ENCODE measurements at regions not wholly inside any gene's neighbourhood (a gene's known extent, or its start where the extent isn't known, plus 50 kb on each side); places are given as distances from the start of the nearest gene placed in this dataset.
A peak's percentile ranks its signal among the peaks of the same experiment; 100 is the strongest.

DNA sequence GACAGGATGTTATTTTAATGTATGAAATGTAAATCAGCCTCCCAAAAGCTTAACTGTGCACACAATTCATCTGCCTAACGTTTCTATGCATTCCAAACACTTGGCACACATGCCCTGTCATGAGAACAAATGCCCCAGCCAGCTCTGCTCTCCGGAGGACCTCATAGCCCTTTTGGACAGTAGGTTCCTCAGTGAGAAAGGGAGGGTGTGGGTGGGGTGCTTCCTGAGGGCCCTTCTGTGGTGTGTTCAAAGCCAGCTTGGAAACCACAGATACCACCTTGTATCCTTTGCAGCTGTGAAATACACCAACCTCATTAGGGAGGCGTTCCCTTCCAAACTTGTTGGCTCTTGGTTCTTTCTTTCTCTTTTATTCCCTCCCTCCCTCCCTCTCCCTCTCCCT lies 102.2 kb upstream of the ASB18 start:
- TF ChIP-seq, protein P1, sequence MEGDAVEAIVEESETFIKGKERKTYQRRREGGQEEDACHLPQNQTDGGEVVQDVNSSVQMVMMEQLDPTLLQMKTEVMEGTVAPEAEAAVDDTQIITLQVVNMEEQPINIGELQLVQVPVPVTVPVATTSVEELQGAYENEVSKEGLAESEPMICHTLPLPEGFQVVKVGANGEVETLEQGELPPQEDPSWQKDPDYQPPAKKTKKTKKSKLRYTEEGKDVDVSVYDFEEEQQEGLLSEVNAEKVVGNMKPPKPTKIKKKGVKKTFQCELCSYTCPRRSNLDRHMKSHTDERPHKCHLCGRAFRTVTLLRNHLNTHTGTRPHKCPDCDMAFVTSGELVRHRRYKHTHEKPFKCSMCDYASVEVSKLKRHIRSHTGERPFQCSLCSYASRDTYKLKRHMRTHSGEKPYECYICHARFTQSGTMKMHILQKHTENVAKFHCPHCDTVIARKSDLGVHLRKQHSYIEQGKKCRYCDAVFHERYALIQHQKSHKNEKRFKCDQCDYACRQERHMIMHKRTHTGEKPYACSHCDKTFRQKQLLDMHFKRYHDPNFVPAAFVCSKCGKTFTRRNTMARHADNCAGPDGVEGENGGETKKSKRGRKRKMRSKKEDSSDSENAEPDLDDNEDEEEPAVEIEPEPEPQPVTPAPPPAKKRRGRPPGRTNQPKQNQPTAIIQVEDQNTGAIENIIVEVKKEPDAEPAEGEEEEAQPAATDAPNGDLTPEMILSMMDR (IDR thresholded peaks at IDR 0.05), result no peak
- Histone ChIP-seq H3K27me3 (peaks cover 7 to 54% of the 10 kb centered on the region in 2 donors), H3K4me1 (no peaks in the 10 kb centered on the region), H3K4me3 (no peak overlapping the region), H3K27ac (no peak overlapping the region), H3K9me3 (no peaks in the 10 kb centered on the region), H3K36me3 (no peaks in the 10 kb centered on the region)
- DNase-seq (no peak), ATAC-seq (no peak)
- intact Hi-C loops (cut with DNase I), result no loop called here

DNA sequence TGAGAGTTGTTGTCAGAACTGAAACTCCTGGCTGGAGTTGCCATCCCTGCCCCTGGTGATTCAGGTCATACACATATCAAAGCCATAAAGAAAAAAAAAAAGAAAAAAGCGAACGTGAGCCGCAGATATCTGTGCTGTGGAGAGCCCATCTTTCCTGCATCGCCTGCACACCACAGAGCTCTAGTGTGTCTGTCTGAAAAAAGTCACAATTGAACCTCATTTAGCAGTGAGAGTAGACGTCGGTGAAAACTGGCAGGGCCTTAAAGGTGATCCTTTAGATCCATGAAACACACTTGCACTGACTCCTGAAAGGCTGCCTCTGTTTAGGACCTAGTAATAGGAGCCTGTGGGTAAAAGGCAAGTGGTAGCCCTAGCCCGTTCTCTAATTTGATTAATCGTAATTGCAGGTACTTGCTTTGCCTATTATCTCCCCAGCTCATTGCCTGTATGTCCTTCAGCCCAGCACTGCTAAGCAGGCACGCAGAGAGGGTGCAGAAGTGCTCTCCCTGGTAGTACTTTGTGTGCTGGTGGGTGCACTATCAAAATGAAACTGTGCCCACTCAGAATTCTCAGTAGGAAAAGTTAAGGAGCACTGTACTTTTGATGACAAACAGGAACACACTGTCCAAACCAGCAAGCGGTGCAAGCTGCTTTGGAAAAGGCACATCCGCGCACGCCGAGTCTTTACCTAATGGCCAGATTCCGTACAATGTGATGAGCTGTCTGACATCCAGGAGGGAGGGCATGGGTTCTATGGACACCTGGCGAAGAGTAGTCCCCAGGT lies 103.5 kb upstream of the ASB18 start:
- H3K27ac ChIP-seq, result no peak overlapping the region
- no peak overlapping the region for H3K4me3 ChIP-seq
- H3K9me3 ChIP-seq, result no peaks in the 10 kb centered on the region
- TF ChIP-seq, protein P1 (IDR thresholded peaks at IDR 0.05), result no peak
- H3K36me3 ChIP-seq, result no peaks in the 10 kb centered on the region
- peaks cover 7 to 54% of the 10 kb centered on the region in 2 donors for H3K27me3 ChIP-seq
- DNase-seq (peak in 1 of 4 donors; percentile 30), ATAC-seq (no peak)
- no peaks in the 10 kb centered on the region for H3K4me1 ChIP-seq
- intact Hi-C loops (cut with DNase I), result no loop called here

DNA sequence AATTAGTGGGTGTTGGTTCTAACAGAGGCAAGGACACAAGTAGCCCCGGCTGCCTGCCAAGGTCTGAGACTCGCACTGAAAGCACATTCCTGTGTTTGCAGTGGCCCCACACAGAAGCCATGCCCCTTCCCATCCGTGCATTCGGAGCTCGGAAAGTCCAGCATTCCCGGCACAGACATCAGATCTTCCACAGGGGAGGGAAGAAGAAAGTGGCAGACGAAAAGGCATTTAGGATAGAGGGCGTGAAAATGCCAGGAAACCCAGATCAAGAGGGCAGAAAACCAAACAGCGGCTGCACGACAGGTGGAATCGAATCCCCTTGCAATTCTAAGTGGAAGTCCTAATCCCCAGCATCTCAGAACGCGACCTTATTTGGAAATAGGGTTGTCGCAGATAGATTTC lies 105.5 kb upstream of the ASB18 start:
- Histone ChIP-seq H3K36me3 (no peaks in the 10 kb centered on the region), H3K4me3 (no peak overlapping the region), H3K9me3 (no peaks in the 10 kb centered on the region), H3K27ac (no peak overlapping the region), H3K27me3 (peaks cover 7 to 61% of the 10 kb centered on the region in 2 donors), H3K4me1 (no peaks in the 10 kb centered on the region)
- intact Hi-C loops (cut with DNase I), result no loop called here
- DNase-seq (peak; percentile 26 to 81 (median 56)), ATAC-seq (peak; percentile 89)
- TF ChIP-seq, protein P1 (IDR thresholded peaks at IDR 0.05), result no peak

DNA sequence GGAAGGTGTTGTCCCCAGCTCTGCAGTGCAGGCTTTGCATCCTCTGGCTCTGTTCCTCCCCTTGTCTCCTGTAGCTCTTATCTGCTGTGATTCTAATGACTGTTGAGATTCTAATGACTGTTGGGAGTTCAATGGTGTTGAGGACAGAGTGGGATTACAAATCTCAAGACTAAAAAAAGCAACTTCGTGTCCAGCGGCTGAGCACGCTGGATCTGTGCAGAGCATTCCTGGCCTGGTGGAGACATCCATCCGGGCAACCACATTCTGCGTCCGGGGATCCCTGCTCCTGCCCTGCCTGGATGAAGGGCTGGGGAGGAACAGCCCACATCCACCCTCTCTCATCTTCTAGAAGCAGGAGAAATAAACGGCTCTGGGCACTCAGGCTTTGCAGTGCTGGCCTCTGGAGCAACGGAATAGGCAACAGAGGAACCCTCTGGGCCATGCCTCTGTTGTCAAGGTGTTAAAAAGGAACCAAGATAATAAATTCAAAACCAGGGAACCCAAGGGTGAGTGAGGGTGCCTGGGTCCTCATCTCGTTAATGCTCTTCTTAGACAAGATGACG lies 106.7 kb upstream of the ASB18 start:
- Histone ChIP-seq H3K27ac (no peak overlapping the region), H3K36me3 (no peaks in the 10 kb centered on the region), H3K27me3 (peaks cover 7 to 48% of the 10 kb centered on the region in 2 donors), H3K4me3 (no peak overlapping the region), H3K9me3 (no peaks in the 10 kb centered on the region), H3K4me1 (no peaks in the 10 kb centered on the region)
- intact Hi-C loops (cut with DNase I), result no loop called here
- ATAC-seq (no peak), DNase-seq (no peak)
- TF ChIP-seq, protein P1 (IDR thresholded peaks at IDR 0.05), result no peak

DNA sequence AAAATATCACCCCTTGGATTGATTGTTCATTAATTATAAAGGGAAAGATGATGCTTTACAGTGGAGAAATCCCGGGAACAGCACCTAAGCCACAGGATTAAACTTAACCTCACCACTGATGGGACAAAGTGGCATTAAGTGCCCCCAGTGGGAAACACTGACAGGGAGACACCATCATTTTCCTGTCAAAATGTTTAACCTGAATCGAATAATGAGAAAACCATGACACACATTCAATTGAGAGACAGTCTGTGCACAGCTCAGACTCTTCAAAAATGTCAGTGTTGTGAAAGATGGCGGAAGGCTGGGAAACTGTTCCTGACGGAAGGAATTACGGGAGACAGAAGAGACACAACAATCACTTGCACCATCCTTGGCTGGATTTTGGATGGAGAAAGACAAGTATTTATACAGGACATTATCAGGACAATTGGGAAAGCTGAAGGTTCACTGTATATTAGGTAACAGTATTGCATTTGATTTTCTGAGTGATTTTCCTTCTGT lies 111.8 kb upstream of the ASB18 start:
- TF ChIP-seq, protein P1 (IDR thresholded peaks at IDR 0.05), result no peak
- intact Hi-C loops (cut with DNase I), result no loop called here
- no peaks in the 10 kb centered on the region for H3K36me3 ChIP-seq

More for the DNA sequence above, 111.8 kb upstream of the ASB18 start:
- H3K4me3 ChIP-seq, result no peak overlapping the region
- ATAC-seq (no peak), DNase-seq (no peak)
- no peaks in the 10 kb centered on the region for H3K9me3 ChIP-seq
- peaks cover 0 to 12% of the 10 kb centered on the region in 2 donors for H3K27me3 ChIP-seq
- H3K27ac ChIP-seq, result no peak overlapping the region
- H3K4me1 ChIP-seq, result no peaks in the 10 kb centered on the region

Data from left lung (tissue), 4 donors.